ENCODE measurements at regions not wholly inside any gene's neighbourhood (a gene's known extent, or its start where the extent isn't known, plus 50 kb on each side); places are given as distances from the start of the nearest gene placed in this dataset.

DNA sequence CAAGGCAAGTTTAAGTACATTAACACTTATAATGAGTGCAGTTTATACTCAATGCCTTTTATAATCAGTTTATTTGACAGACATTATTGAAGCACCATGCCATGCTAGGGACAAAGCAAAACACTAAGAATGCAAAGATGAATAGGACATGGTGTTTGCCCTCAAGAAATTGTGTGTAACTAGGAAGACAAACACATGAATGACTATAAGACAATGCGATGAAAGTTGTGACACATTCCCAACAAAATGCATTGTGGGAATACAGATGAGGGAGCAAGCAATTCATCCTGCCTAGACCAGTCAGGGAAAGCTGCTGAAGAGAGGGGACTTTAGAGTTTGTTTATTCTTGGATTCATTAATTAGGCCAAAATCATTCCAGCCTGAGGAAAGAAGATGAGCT, 133.8 kb upstream of the TRPC6 start:
- Histone ChIP-seq H4K91ac (replicated peaks; ENCODE audit: insufficient read length, low read length) (no peak overlapping the region), H3K4me1 (replicated peaks in 1 of 4; ENCODE audit: control insufficient read depth in 3 of 4, insufficient read depth in 4 of 4, low read length in 3 of 4) (no peaks in the 10 kb centered on the region), H3K27me3 (replicated peaks in 1 of 4; ENCODE audit: control insufficient read depth in 3 of 4, extremely low read depth in 1 of 4, insufficient read depth in 3 of 4, low read length in 3 of 4) (no peaks in the 10 kb centered on the region), H3K23me2 (ENCODE audit: low read depth, low read length) (no peaks in the 10 kb centered on the region), H3K4me3 (ENCODE audit: extremely low read depth in 1 of 4, insufficient read depth in 2 of 4, low read depth in 3 of 4, low read length in 4 of 4) (no peak overlapping the region), H3K9me3 (ENCODE audit: insufficient read depth in 2 of 2, low read depth in 1 of 2, low read length in 1 of 2) (no peaks in the 10 kb centered on the region), H2BK15ac (ENCODE audit: low read length) (no peak overlapping the region), H3K4me2 (ENCODE audit: insufficient read depth in 1 of 2, low read depth in 2 of 2, low read length in 2 of 2) (no peak overlapping the region), H3K9ac (replicated peaks in 1 of 4; ENCODE audit: extremely low read depth in 1 of 4, low read depth in 3 of 4, low read length in 3 of 4) (no peak overlapping the region), H3K79me2 (ENCODE audit: control insufficient read depth in 1 of 2, insufficient read depth in 2 of 2, low read length in 2 of 2) (no peaks in the 10 kb centered on the region), H3K4ac (replicated peaks; ENCODE audit: insufficient read length, low read depth, low read length) (no peak overlapping the region), H3K18ac (ENCODE audit: extremely low read depth, low read length) (no peak overlapping the region), H3K56ac (replicated peaks; ENCODE audit: insufficient read length, low read depth, low read length) (no peak overlapping the region), H3K36me3 (ENCODE audit: control insufficient read depth in 2 of 4, insufficient read depth in 4 of 4, low read length in 3 of 4) (no peaks in the 10 kb centered on the region), H2AK5ac (ENCODE audit: low read depth, low read length) (no peak overlapping the region), H2BK5ac (ENCODE audit: low read depth, low read length) (no peak overlapping the region), H2BK12ac (ENCODE audit: low read depth, low read length) (no peak overlapping the region), H3K23ac (ENCODE audit: insufficient read length) (no peak overlapping the region), H2AFZ (ENCODE audit: low read length) (no peak overlapping the region), H4K20me1 (replicated peaks in 1 of 2; ENCODE audit: control insufficient read depth in 1 of 2, insufficient read depth in 2 of 2, low read length in 2 of 2) (no peaks in the 10 kb centered on the region), H3K79me1 (ENCODE audit: low read depth, low read length) (no peaks in the 10 kb centered on the region), H3K14ac (ENCODE audit: insufficient read length) (no peak overlapping the region), H3K27ac (ENCODE audit: low read depth, low read length) (no peak overlapping the region), H4K5ac (ENCODE audit: insufficient read length, low read depth, low read length) (no peak overlapping the region), H2BK20ac (ENCODE audit: low read length) (no peak overlapping the region), H2BK120ac (replicated peaks; ENCODE audit: low read depth, low read length) (no peak overlapping the region), H4K8ac (ENCODE audit: extremely low read depth, insufficient read depth, low read length) (no peak overlapping the region)
- 94% methylated on average over 1 of the region's 1 CpG; no CpG with 5 or more reads in 1 of the 2 experiments for WGBS, 2 experiments (ENCODE audit: extremely low coverage in 1 of 2, insufficient coverage in 1 of 2, insufficient read length in 1 of 2, insufficient replicate concordance in 2 of 2, low coverage in 1 of 2, low lambda C conversion rate in 2 of 2, missing lambda C conversion rate in 1 of 2)
- DNase-seq (ENCODE audit: low read depth in 1 of 2, low spot score in 2 of 2) (no peak), FAIRE-seq (no peak)
- ChIA-PET CTCF (ENCODE audit: partially characterized antibody) (no interaction called here), POLR2A (ENCODE audit: partially characterized antibody) (no interaction called here)
- TF ChIP-seq RFX5 (IDR thresholded peaks at IDR 0.05; ENCODE audit: borderline replicate concordance, low read depth, low read length) (no peak), SIRT6 (IDR thresholded peaks at IDR 0.05; ENCODE audit: low read length) (no peak), BCL11A (IDR thresholded peaks at IDR 0.05; ENCODE audit: low read depth in 2 of 2, low read length in 2 of 2) (no peak), SAP30 (IDR thresholded peaks at IDR 0.05; ENCODE audit: insufficient read depth, insufficient replicate concordance, low read length) (no peak), EZH2 (IDR thresholded peaks at IDR 0.05; ENCODE audit: low read depth, low read length, severe bottlenecking) (no peak), CBX5 (IDR thresholded peaks at IDR 0.05; ENCODE audit: low read depth, low read length) (no peak), TBP (IDR thresholded peaks at IDR 0.05; ENCODE audit: low read depth, low read length) (no peak), GTF2F1 (IDR thresholded peaks at IDR 0.05; ENCODE audit: borderline replicate concordance, low read depth, low read length) (no peak), CBX8 (IDR thresholded peaks at IDR 0.05; ENCODE audit: borderline replicate concordance, low read depth, low read length) (no peak), SP2 (IDR thresholded peaks at IDR 0.05; ENCODE audit: low read length) (no peak), SP4 (IDR thresholded peaks at IDR 0.05; ENCODE audit: low read length) (no peak), CEBPB (IDR thresholded peaks at IDR 0.05; ENCODE audit: low read depth, low read length) (no peak), POLR2A (IDR thresholded peaks at IDR 0.05; ENCODE audit: control extremely low read depth in 1 of 2, low read depth in 2 of 2, low read length in 2 of 2) (no peak), TEAD4 (IDR thresholded peaks at IDR 0.05; ENCODE audit: low read depth, low read length) (no peak), SUZ12 (IDR thresholded peaks at IDR 0.05; ENCODE audit: low read length) (no peak)
- TF ChIP-seq, protein P1, sequence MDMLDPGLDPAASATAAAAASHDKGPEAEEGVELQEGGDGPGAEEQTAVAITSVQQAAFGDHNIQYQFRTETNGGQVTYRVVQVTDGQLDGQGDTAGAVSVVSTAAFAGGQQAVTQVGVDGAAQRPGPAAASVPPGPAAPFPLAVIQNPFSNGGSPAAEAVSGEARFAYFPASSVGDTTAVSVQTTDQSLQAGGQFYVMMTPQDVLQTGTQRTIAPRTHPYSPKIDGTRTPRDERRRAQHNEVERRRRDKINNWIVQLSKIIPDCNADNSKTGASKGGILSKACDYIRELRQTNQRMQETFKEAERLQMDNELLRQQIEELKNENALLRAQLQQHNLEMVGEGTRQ (IDR thresholded peaks at IDR 0.05; ENCODE audit: low read length): no peak
